OCI-LY1 (cell line): ENCODE measurements at regions not wholly inside any gene's neighbourhood (a gene's known extent, or its start where the extent isn't known, plus 50 kb on each side); places are given as distances from the start of the nearest gene placed in this dataset.

ENCODE experiments used
- H2AFZ ChIP-seq: fragments of 200-600 bp; sonication (generic), shearing (Covaris generic); 2 replicates; pipeline ENCODE4 v1.6.0; 2014; ENCODE audit warnings: antibody characterized with exemption, mild to moderate bottlenecking, low read length
- H3F3A ChIP-seq: fragments of 200-600 bp; sonication (generic), shearing (Covaris generic); 2 replicates; pipeline ENCODE4 v1.6.0; 2014; ENCODE audit warnings: mild to moderate bottlenecking, antibody characterized with exemption, low read length, moderate library complexity; ENCODE audit not compliant: insufficient read depth
- H3K27ac ChIP-seq: fragments of 200-600 bp; sonication (generic); 2 replicates; pipeline ENCODE4 v1.5.1; 2014; ENCODE audit warnings: low read length, mixed run types, mild to moderate bottlenecking, low read depth; ENCODE audit not compliant: poor library complexity, severe bottlenecking
- H3K27me3 ChIP-seq: fragments of 200-600 bp; sonication (generic); 2 replicates; pipeline ENCODE4 v1.6.0; 2014; ENCODE audit warnings: antibody characterized with exemption, mild to moderate bottlenecking, low read length, moderate library complexity; ENCODE audit not compliant: insufficient read depth
- H3K36me3 ChIP-seq: fragments of 200-600 bp; sonication (generic); 2 replicates; pipeline ENCODE4 v1.6.1; 2014; ENCODE audit warnings: mild to moderate bottlenecking, antibody characterized with exemption, low read length, moderate library complexity, mixed read lengths; ENCODE audit not compliant: insufficient read depth
- H3K4me1 ChIP-seq: fragments of 200-600 bp; sonication (generic); 2 replicates; pipeline ENCODE4 v1.5.1; 2014; ENCODE audit warnings: mild to moderate bottlenecking, low read length, moderate library complexity; ENCODE audit not compliant: insufficient read depth, severe bottlenecking
- H3K4me2 ChIP-seq: fragments of 200-600 bp; sonication (generic), shearing (Covaris generic); 2 replicates; pipeline ENCODE4 v1.6.1; 2014; ENCODE audit warnings: low read length
- H3K4me3 ChIP-seq: fragments of 200-600 bp; sonication (generic); 2 replicates; pipeline ENCODE4 v1.5.1; 2014; ENCODE audit warnings: low read length, low read depth, mild to moderate bottlenecking, mixed read lengths; ENCODE audit not compliant: poor library complexity, severe bottlenecking
- H3K79me2 ChIP-seq: fragments of 200-600 bp; shearing (Covaris generic); 2 replicates; pipeline ENCODE4 v1.6.1; 2016; ENCODE audit warnings: mixed run types, low read length, mixed read lengths; ENCODE audit not compliant: insufficient read depth
- H3K9ac ChIP-seq: fragments of 200-600 bp; sonication (generic), shearing (Covaris generic); 2 replicates; pipeline ENCODE4 v1.6.1; 2014; ENCODE audit warnings: mild to moderate bottlenecking, low read length, mixed read lengths
- H3K9me2 ChIP-seq: fragments of 200-600 bp; sonication (generic), shearing (Covaris generic); 2 replicates; pipeline ENCODE4 v1.6.1; 2014; ENCODE audit warnings: low read depth, mild to moderate bottlenecking, low read length, mixed read lengths
- H3K9me3 ChIP-seq: fragments of 200-600 bp; shearing (Covaris generic); 2 replicates; pipeline ENCODE4 v1.6.1; 2014; ENCODE audit warnings: low read length, mixed read lengths
- H4K20me1 ChIP-seq: fragments of 200-600 bp; sonication (generic), shearing (Covaris generic); 2 replicates; pipeline ENCODE4 v1.6.0; 2016; ENCODE audit warnings: mild to moderate bottlenecking, low read length; ENCODE audit not compliant: insufficient read depth
- CTCF ChIP-seq: fragments of 200-600 bp; sonication (generic), shearing (Covaris generic); IDR thresholded peaks from 2 replicates; pipeline ENCODE4 v1.5.1; 2017; ENCODE audit warnings: mild to moderate bottlenecking, antibody characterized with exemption, low read length, moderate library complexity, mixed read lengths
- EZH2 ChIP-seq: fragments of 200-600 bp; sonication (generic), shearing (Covaris generic); IDR thresholded peaks from 2 replicates; pipeline ENCODE4 v1.8.0; 2017; ENCODE audit warnings: borderline replicate concordance, mixed run types, mild to moderate bottlenecking, antibody characterized with exemption, low read length, moderate library complexity, mixed read lengths

- no peaks in the 10 kb centered on the region for H3K4me1 ChIP-seq
- no peak overlapping the region for H3K4me2 ChIP-seq
- H3K9me2 ChIP-seq = no peaks in the 10 kb centered on the region
- no peak for TF ChIP-seq EZH2
- no peak for TF ChIP-seq CTCF
- no peaks in the 10 kb centered on the region for H3K36me3 ChIP-seq
- H3K27me3 ChIP-seq = no peaks in the 10 kb centered on the region
- H3K9ac ChIP-seq = no peak overlapping the region
- H3K27ac ChIP-seq = no peak overlapping the region
- no peaks in the 10 kb centered on the region for H3F3A ChIP-seq
- H3K9me3 ChIP-seq = no peaks in the 10 kb centered on the region
- no peak overlapping the region for H2AFZ ChIP-seq
- no peak overlapping the region for H3K4me3 ChIP-seq
- no peaks in the 10 kb centered on the region for H4K20me1 ChIP-seq
- no peaks in the 10 kb centered on the region for H3K79me2 ChIP-seq
Observed at GRCh38 chr13:65836066-65836465, 1394.1 kb downstream of the PCDH9 start.

- Histone ChIP-seq H2AFZ (no peak overlapping the region), H3K36me3 (no peaks in the 10 kb centered on the region), H3K27me3 (no peaks in the 10 kb centered on the region), H3K9me2 (no peaks in the 10 kb centered on the region), H3K4me3 (no peak overlapping the region), H3K9ac (no peak overlapping the region), H3K4me1 (no peaks in the 10 kb centered on the region), H3F3A (no peaks in the 10 kb centered on the region), H3K4me2 (no peak overlapping the region), H4K20me1 (no peaks in the 10 kb centered on the region), H3K9me3 (0 out of 2 replicates have a peak, but pooled peaks cover 2% of the 10 kb centered on the region), H3K79me2 (no peaks in the 10 kb centered on the region), H3K27ac (no peak overlapping the region)
- TF ChIP-seq EZH2 = no peak
- no peak for TF ChIP-seq CTCF
Observed at GRCh38 chr13:65834897-65835296, 1395.2 kb downstream of the PCDH9 start.

- TF ChIP-seq CTCF (no peak), EZH2 (no peak)
- Histone ChIP-seq H3K4me2 (no peak overlapping the region), H3K27ac (no peak overlapping the region)
Observed at GRCh38 chr13:65830411-65831205, 1399.5 kb downstream of the PCDH9 start.

More at GRCh38 chr13:65830411-65831205, 1399.5 kb downstream of the PCDH9 start:
- Histone ChIP-seq H3K36me3 (no peaks in the 10 kb centered on the region), H3K9ac (no peak overlapping the region), H3K4me3 (no peak overlapping the region), H3K27me3 (no peaks in the 10 kb centered on the region), H2AFZ (no peak overlapping the region), H3K9me2 (no peaks in the 10 kb centered on the region), H4K20me1 (no peaks in the 10 kb centered on the region), H3F3A (no peaks in the 10 kb centered on the region), H3K79me2 (no peaks in the 10 kb centered on the region), H3K9me3 (0 out of 2 replicates have a peak, but pooled peaks cover 4% of the 10 kb centered on the region), H3K4me1 (peaks cover 7% of the 10 kb centered on the region)
